NCI-H2029 treated with DMSO at 0.1 percent for 48 hours (cell line): ENCODE measurements at regions not wholly inside any gene's neighbourhood (a gene's known extent, or its start where the extent isn't known, plus 50 kb on each side); places are given as distances from the start of the nearest gene placed in this dataset.

Experiments used
- DNase-seq: peaks from one replicate; lab custom pipeline; 2025; lab: John Stamatoyannopoulos, UW

- no peak for DNase-seq
These were observed 54.2 kb upstream of the BCL2L14 start for GRCh38 chr12:12016284-12017100.

DNA sequence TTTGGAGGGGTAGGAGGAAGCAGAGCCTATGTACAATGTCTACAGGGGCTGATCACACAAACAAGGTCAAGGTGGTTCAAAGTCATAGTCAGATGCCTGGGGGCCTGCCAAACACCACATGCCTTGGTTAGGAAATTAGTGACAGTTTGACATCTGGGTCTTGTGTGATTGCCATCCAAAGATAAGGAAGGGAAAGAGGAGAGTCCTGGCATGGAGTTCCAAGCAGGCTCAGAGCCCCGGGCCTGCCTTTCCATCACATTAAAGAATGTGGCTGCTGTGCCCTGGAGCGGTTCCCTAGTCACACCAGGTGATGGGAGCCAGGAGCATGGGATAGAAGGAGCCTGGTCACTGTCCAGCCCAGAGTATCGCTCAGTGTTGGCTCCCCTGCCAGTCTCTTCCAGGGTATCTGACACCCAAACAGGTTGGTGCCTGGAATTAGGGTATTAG is 53.6 kb upstream of the BCL2L14 start:
- DNase-seq: no peak

DNA sequence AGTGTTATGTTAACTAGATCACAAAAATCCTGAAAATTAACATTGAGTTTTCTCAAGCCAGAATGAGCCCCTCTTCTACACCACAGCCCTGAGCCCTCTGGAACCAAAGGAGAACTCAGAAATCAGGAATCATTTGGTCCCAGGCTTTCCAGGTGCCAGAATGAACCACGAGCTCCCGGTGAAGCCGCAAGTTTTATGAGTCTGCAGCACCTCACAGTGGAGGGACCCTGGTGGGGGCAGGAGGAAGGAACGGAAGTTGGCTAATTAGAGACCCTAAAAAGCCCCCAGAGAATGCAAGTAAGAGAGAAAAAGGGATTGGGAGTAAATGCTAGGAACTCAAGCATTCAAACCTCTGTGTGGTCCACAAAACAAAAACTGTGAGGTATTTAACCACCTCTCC is 52.9 kb upstream of the BCL2L14 start:
- no peak for DNase-seq

DNA sequence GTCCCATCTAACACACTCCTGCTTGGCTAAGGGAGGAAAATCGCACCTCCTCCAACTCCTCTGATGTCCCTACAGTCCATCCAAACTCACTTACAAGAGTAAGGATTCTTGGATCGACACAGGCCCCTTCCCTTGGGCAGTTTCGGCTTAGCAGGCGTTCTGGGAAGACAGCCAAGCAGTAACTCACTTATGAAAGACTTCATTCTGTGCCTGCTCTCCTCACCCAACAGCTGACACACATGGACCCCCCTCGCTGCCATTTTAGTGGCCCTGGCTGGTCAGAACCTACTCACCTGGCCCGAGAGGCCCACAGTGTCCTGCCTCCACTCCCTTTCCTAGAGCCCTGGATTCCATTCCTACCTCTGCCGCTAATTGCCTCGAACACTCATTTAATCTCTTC is 52.3 kb upstream of the BCL2L14 start:
- no peak for DNase-seq

- no peak for DNase-seq
These were observed 50.9 kb upstream of the BCL2L14 start for GRCh38 chr12:12019881-12020280.

DNA sequence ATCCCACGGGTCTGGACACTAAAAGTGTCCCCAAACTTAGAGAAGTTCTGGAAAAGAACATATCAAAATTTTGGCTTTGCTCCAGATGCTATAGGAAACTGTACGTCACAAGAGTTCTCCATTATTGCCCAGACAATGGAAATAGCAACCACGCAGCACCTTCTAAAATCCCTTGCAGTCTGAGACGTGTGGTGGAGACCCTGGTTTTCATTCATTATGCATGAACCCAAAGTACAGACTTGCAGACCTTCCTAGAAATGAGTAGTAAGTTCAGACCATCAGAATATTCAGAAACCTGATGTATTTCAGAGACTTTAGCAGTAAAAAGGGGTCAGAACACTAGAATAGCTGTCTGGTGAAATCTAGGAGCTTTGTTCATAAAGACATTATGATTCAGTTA is 50.0 kb upstream of the BCL2L14 start:
- no peak for DNase-seq
